ENCODE measurements at regions not wholly inside any gene's neighbourhood (a gene's known extent, or its start where the extent isn't known, plus 50 kb on each side); places are given as distances from the start of the nearest gene placed in this dataset.

- DNase-seq (ENCODE audit: low spot score), result peak; percentile 20
Measured at GRCh38 chr3:194536871-194537637, 50.3 kb upstream of the ATP13A3 start.

Data from HuH-7.5 (cell line).